ENCODE measurements at regions not wholly inside any gene's neighbourhood (a gene's known extent, or its start where the extent isn't known, plus 50 kb on each side); places are given as distances from the start of the nearest gene placed in this dataset.

DNA sequence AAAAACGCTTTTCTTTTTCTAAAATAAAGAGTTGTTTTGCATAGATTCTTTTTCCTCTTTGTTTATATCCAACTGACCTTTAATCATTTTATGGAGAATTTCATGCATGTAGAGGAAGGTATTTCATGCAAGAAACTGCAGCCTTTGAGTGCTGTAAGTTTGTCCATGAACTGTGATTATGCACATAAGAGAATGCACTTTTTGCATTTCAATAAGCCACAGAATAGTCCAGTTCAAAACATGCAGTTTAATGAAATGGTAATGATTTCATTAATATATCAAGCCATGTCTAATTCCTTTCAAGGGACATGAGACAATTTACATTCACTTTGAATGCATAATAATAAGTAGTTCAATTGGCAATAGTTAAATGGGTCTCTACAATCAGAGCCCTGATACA lies 386.3 kb downstream of the LRATD1 start:
- no peaks in the 10 kb centered on the region for H4K20me1 ChIP-seq (ENCODE audit: insufficient read depth)
- no peak overlapping the region for H3K9ac ChIP-seq
- H3K79me2 ChIP-seq (ENCODE audit: insufficient read depth), result no peaks in the 10 kb centered on the region
- H3K4me1 ChIP-seq (ENCODE audit: control insufficient read depth in 1 of 2, insufficient read depth in 2 of 2, low read depth in 1 of 2, low read length in 1 of 2), result no peaks in the 10 kb centered on the region
- H3K27me3 ChIP-seq (ENCODE audit: insufficient read depth), result no peaks in the 10 kb centered on the region
- 0 out of 2 replicates have a peak, but pooled peaks cover 4% of the 10 kb centered on the region for H3K9me3 ChIP-seq
- H3F3A ChIP-seq (replicated peaks; ENCODE audit: insufficient read depth), result no peaks in the 10 kb centered on the region
- ChIA-PET POLR2A (no interaction called here), CTCF (no interaction called here)
- 11% methylated on average over 1 of the region's 1 CpG for WGBS (ENCODE audit: low lambda C conversion rate)
- no peak overlapping the region for H3K4me2 ChIP-seq
- no peaks in the 10 kb centered on the region for H3K36me3 ChIP-seq (replicated peaks in 1 of 2; ENCODE audit: control insufficient read depth in 1 of 2, insufficient read depth in 2 of 2, low read length in 1 of 2)
- H2AFZ ChIP-seq (ENCODE audit: low read depth), result no peak overlapping the region
- no peak overlapping the region for H3K27ac ChIP-seq (ENCODE audit: low read depth in 2 of 2, low read length in 1 of 2)
- no peaks in the 10 kb centered on the region for H3K9me2 ChIP-seq
- TF ChIP-seq RAD21 (IDR thresholded peaks at IDR 0.05; ENCODE audit: low read length), result no peak
- no peak for TF ChIP-seq REST (IDR thresholded peaks at IDR 0.05; ENCODE audit: low read depth, low read length)
- no peak for TF ChIP-seq RXRA (IDR thresholded peaks at IDR 0.05; ENCODE audit: borderline replicate concordance, low read depth)
- TF ChIP-seq EZH2phosphoT487 (IDR thresholded peaks at IDR 0.05; ENCODE audit: borderline replicate concordance, low read depth), result no peak
- TF ChIP-seq SMC3 (IDR thresholded peaks at IDR 0.05; ENCODE audit: low read depth, low read length), result no peak
- no peak for TF ChIP-seq CTCF (IDR thresholded peaks at IDR 0.05)
- no peak for TF ChIP-seq YY1 (IDR thresholded peaks at IDR 0.05; ENCODE audit: low read depth)
- TF ChIP-seq, protein P1, sequence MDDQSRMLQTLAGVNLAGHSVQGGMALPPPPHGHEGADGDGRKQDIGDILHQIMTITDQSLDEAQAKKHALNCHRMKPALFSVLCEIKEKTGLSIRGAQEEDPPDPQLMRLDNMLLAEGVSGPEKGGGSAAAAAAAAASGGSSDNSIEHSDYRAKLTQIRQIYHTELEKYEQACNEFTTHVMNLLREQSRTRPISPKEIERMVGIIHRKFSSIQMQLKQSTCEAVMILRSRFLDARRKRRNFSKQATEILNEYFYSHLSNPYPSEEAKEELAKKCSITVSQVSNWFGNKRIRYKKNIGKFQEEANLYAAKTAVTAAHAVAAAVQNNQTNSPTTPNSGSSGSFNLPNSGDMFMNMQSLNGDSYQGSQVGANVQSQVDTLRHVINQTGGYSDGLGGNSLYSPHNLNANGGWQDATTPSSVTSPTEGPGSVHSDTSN (IDR thresholded peaks at IDR 0.05), result no peak
- no peak for TF ChIP-seq RFX5 (IDR thresholded peaks at IDR 0.05; ENCODE audit: low read length)
- no peak for TF ChIP-seq ELF1 (IDR thresholded peaks at IDR 0.05)
- no peak for TF ChIP-seq MAX (IDR thresholded peaks at IDR 0.05; ENCODE audit: low read depth)
- no peak for TF ChIP-seq MEF2A (IDR thresholded peaks at IDR 0.05; ENCODE audit: borderline replicate concordance, low read depth)
- no peak for TF ChIP-seq GABPA (IDR thresholded peaks at IDR 0.05; ENCODE audit: low read depth)
- no peak for TF ChIP-seq GATA2 (CRISPR knock-in tag; IDR thresholded peaks at IDR 0.05)
- TF ChIP-seq TAF1 (IDR thresholded peaks at IDR 0.05; ENCODE audit: borderline replicate concordance, low read depth, low read length), result no peak
- TF ChIP-seq NRF1 (IDR thresholded peaks at IDR 0.05; ENCODE audit: low read depth, low read length), result no peak
- TF ChIP-seq, protein P2, sequence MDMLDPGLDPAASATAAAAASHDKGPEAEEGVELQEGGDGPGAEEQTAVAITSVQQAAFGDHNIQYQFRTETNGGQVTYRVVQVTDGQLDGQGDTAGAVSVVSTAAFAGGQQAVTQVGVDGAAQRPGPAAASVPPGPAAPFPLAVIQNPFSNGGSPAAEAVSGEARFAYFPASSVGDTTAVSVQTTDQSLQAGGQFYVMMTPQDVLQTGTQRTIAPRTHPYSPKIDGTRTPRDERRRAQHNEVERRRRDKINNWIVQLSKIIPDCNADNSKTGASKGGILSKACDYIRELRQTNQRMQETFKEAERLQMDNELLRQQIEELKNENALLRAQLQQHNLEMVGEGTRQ (IDR thresholded peaks at IDR 0.05; ENCODE audit: borderline replicate concordance, low read depth, low read length), result no peak
- TF ChIP-seq EP300 (IDR thresholded peaks at IDR 0.05; ENCODE audit: borderline replicate concordance in 1 of 2, low read depth in 1 of 2, low read length in 1 of 2), result no peak
- no peak for TF ChIP-seq TCF12 (IDR thresholded peaks at IDR 0.05)
- no peak overlapping the region for H3K4me3 ChIP-seq (ENCODE audit: low read depth in 2 of 2, low read length in 1 of 2)
- DNase-seq, result no peak

Measured in SK-N-SH (cell line).